ENCODE measurements at regions not wholly inside any gene's neighbourhood (a gene's known extent, or its start where the extent isn't known, plus 50 kb on each side); places are given as distances from the start of the nearest gene placed in this dataset.
"Not testable (repeated sequence)": the region's sequence is repeated elsewhere in the genome, so short reads cannot be mapped to it uniquely, and the experiment has no call there.

- DNase-seq, result peak; percentile 32
These were observed 342.0 kb downstream of the SOX4 start for GRCh38 chr6:21935561-21936028.

DNA sequence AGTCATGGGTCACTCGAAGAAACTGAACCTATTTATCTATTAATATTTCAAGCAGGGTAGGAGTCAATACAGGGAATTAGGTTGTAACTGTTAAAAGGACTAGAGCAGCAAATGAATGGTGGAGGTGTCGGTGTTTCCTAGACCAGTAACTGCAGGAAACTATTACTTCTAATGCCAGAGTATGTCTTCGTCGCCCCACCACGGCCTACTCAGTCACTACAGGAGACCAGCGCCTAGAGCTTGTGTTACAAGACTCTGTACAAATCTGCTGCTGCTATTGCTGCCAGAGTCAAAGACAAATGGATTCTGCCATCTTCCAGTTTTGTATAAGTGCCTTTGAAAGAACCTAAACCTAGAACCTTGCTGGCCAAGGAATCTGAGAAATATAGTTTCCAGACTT is 343.9 kb downstream of the SOX4 start:
- DNase-seq, result no peak

- not testable (repeated sequence) for DNase-seq
These were observed 345.5 kb downstream of the SOX4 start for GRCh38 chr6:21939066-21939465.

- no peak for DNase-seq
These were observed 348.4 kb downstream of the SOX4 start for GRCh38 chr6:21941926-21942325.

- no peak for DNase-seq
These were observed 349.3 kb downstream of the SOX4 start for GRCh38 chr6:21942897-21943296.

GRCh38 chr6:21946298-21946783 is 350.5 kb downstream of the PRL start:
- DNase-seq, result no peak

GRCh38 chr6:21947227-21947626 is 349.6 kb downstream of the PRL start:
- not testable (repeated sequence) for DNase-seq

GRCh38 chr6:21947731-21948386 is 349.0 kb downstream of the PRL start:
- no peak for DNase-seq

DNA sequence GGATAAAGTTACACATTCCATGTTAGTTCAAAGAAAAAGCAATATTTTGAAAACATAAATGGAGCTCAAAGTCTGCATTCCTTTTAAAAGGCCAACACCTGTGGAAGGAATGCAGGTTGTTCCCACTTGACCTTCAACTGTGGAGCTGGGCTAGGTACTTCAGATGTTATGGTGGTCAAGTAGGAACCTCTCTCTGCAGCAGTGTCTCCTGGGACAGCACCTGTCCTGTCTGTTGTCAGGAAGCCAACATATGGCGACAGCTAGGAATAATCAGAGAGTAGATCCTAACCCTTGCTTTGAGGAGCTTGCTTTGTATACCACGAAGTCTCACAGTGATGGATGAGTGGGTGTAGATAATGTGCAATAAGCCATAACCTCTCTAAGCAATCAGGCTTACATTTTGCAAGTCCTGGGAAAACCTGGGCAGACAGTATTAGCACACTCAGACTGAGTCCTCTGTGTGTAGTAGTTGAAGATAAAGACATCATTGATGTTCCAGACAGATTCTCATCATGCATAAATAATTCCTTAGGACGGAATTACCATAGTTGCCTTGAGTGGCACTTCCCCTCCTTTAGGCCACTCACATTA is 347.5 kb downstream of the PRL start:
- no peak for DNase-seq

- DNase-seq, result no peak
These were observed 344.5 kb downstream of the PRL start for GRCh38 chr6:21952367-21952766.

- no peak for DNase-seq
These were observed 342.7 kb downstream of the PRL start for GRCh38 chr6:21953831-21954801.

GRCh38 chr6:21955053-21955595 is 341.7 kb downstream of the PRL start:
- DNase-seq, result no peak

GRCh38 chr6:21955951-21956350 is 340.9 kb downstream of the PRL start:
- no peak for DNase-seq

DNA sequence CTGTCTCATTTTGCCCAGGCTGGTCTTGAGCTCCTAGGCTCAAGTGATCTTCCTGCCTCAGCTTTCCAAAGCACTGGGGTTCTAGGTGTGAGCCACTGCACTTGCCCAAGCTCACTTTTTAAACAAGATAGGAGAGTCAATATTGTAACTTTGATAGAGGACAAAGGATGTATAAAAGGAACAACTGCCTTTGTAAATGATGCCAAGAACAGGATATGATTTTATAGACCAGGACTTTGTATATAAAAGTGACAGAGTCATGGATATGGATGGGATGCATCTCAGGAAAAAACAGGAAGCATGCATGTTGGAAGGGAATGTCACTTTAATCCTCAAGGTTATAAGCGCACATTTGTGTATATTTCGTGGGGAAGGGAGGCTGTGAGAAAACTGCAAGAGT is 338.4 kb downstream of the PRL start:
- DNase-seq, result no peak

- DNase-seq, result no peak
These were observed 335.6 kb downstream of the PRL start for GRCh38 chr6:21961226-21961625.

DNA sequence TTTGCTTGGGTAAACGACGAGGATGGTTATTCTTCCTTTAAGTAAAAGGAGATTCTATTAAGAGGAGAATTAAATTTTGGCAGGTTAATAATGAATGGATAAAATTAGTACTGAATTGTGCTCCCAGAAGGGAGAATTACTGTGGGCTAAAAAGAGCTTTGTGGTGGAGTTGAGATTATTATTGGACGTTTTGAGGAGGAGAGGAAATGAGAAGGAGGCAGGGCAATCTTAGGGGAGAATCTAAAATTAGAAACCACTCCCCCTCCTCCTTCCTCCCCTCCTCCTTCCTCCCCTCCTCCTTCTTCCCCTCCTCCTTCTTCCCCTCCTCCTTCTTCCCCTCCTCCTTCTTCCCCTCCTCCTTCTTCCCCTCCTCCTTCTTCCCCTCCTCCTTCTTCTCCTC is 331.8 kb downstream of the PRL start:
- no peak for DNase-seq

GRCh38 chr6:21965953-21966539 is 330.8 kb downstream of the PRL start:
- no peak for DNase-seq

- DNase-seq, result no peak
These were observed 329.5 kb downstream of the PRL start for GRCh38 chr6:21967056-21967974.

DNA sequence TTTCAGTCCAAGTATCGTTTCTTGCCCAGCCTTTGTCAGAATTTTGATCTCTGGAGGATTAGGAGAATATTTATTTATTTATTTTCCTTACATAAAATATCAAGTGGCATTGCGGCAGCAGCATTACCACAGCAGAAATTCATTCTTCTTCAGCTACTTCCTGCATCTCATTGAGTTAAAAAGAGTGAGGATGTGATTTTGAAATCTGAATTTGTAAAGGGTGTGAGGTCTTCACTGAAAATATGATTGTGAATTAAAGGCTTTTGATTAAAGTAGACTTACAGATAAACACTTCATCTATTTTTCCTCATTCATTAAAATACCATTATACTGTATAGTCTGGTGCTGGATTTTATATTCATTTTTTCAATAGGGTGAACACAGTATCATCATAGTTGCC is 328.4 kb downstream of the PRL start:
- DNase-seq, result no peak

DNA sequence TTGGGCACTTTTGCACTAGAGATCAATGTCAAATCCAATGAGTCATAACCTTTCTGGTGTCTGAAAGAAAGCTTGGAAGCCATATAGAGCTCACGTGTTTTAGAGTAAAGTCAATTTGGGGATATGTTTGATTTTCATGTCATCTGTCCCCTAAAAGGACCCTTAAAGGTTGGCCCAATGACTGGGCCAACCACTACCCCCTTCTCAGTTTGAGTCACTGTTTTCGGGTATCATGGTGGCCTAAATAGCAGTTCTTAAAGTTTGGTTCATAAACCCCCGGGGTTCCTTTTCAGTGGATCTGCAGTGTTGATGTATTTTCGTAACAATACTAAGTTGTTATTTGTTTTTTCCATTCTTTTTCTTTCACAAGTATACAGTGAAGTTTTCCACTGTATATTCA is 327.6 kb downstream of the PRL start:
- no peak for DNase-seq

DNA sequence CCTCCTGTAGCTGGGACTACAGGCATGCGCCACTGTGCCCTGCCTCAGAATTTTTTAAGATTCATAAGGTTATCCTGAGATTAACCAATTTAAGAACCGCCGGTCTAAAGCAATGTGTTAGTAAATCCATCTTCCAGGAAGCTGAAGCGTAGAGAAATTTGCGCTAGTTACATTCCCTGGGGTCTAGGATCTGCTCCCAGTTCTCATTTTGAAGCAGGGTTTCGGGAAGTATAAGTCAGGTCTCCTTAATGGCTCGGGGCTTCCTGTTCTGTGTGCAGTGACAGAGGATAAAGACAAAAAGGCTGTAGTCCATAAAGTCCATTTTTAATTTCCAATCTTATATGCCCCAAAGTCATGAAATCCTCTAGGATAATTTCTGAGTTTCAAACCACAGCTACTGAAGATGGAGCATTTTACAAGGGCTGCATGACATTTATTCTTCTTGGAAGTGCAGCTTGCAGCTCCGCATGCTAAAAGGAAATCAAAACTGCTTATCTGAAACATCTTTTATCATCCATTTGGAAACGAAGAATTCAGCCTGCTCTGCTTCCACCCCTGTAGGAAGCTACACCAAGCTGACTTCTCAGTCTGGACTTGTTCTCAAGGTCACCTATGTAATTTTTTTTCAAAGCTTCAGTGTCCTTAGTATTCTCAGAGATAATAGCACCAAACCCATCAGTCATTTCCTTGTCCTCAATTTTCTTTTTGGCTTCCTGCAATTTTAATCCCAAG is 326.1 kb downstream of the PRL start:
- DNase-seq, result no peak
